Neural cell (in vitro differentiated cells): ENCODE measurements at regions not wholly inside any gene's neighbourhood (a gene's known extent, or its start where the extent isn't known, plus 50 kb on each side); places are given as distances from the start of the nearest gene placed in this dataset.

Source experiments
- H2AFZ ChIP-seq: fragments of 200-600, 300-800 bp; sonication (generic), shearing (Covaris generic); 2 replicates; pipeline ENCODE4 v1.6.0; 2014; ENCODE audit warnings: low read depth, mild to moderate bottlenecking, antibody characterized with exemption, low read length, moderate library complexity
- H3F3A ChIP-seq: fragments of 200-600 bp; shearing (Covaris generic); 2 replicates; pipeline ENCODE4 v1.6.1; 2016; ENCODE audit warnings: mild to moderate bottlenecking, moderate library complexity, mixed read lengths, antibody characterized with exemption, low read length; ENCODE audit not compliant: insufficient read depth, poor library complexity, severe bottlenecking
- H3K27ac ChIP-seq: fragments of 200-600, 300-800 bp; sonication (generic), shearing (Covaris generic); 2 replicates; pipeline ENCODE4 v1.5.1; 2014; ENCODE audit warnings: mild to moderate bottlenecking, low read length, moderate library complexity
- H3K27me3 ChIP-seq: fragments of 300-800, 200-600 bp; sonication (generic), shearing (Covaris generic); 2 replicates; pipeline ENCODE4 v1.6.0; 2014; ENCODE audit warnings: mild to moderate bottlenecking, low read depth, low read length, moderate library complexity; ENCODE audit not compliant: insufficient read depth
- H3K36me3 ChIP-seq: fragments of 300-800, 200-600 bp; sonication (generic), shearing (Covaris generic); 2 replicates; pipeline ENCODE4 v1.5.1; 2014; ENCODE audit warnings: mild to moderate bottlenecking, antibody characterized with exemption, low read length, moderate library complexity; ENCODE audit not compliant: insufficient read depth
- H3K4me2 ChIP-seq: fragments of 300-800, 200-600 bp; sonication (generic), shearing (Covaris generic); 2 replicates; pipeline ENCODE4 v1.6.0; 2014; ENCODE audit warnings: mild to moderate bottlenecking, low read length
- H3K4me3 ChIP-seq: fragments of 300-800, 200-600 bp; sonication (generic), shearing (Covaris generic); 2 replicates; pipeline ENCODE4 v1.5.1; 2014; ENCODE audit warnings: mild to moderate bottlenecking, low read length, moderate library complexity
- H3K79me2 ChIP-seq: fragments of 200-600 bp; shearing (Covaris generic); replicated peaks from 2 replicates; pipeline ENCODE4 v1.6.0; 2014; ENCODE audit warnings: mild to moderate bottlenecking, low read length, moderate library complexity; ENCODE audit not compliant: insufficient read depth
- H3K9ac ChIP-seq: fragments of 300-800, 200-600 bp; sonication (generic), shearing (Covaris generic); 2 replicates; pipeline ENCODE4 v1.6.1; 2016; ENCODE audit warnings: mild to moderate bottlenecking, low read length, mixed read lengths
- H3K9me2 ChIP-seq: fragments of 200-600 bp; shearing (Covaris generic); 2 replicates; pipeline ENCODE4 v1.6.1; 2016; ENCODE audit warnings: mild to moderate bottlenecking, low read length, mixed read lengths; ENCODE audit not compliant: insufficient read depth
- H3K9me3 ChIP-seq: fragments of 200-600, 300-800 bp; sonication (generic), shearing (Covaris generic); 2 replicates; pipeline ENCODE4 v1.6.1; 2016; ENCODE audit warnings: mild to moderate bottlenecking, mixed run types, low read length, moderate library complexity, mixed read lengths
- H4K20me1 ChIP-seq: fragments of 200-600 bp; shearing (Covaris generic); 2 replicates; pipeline ENCODE4 v1.6.1; 2016; ENCODE audit warnings: mild to moderate bottlenecking, mixed run types; ENCODE audit not compliant: insufficient read depth
- EP300 ChIP-seq: fragments of 450-650 bp; conservative IDR thresholded peaks from 2 replicates; pipeline ENCODE4 v1.6.1; 2014; ENCODE audit warnings: antibody characterized with exemption, mild to moderate bottlenecking, moderate library complexity; ENCODE audit not compliant: poor library complexity, severe bottlenecking
- EZH2 ChIP-seq: fragments of 200-600, 300-800 bp; shearing (Covaris generic), sonication (generic); IDR thresholded peaks from 2 replicates; pipeline ENCODE4 v1.6.1; 2014; ENCODE audit warnings: antibody characterized with exemption, low read length, borderline replicate concordance, mild to moderate bottlenecking; ENCODE audit not compliant: insufficient read depth, poor library complexity, severe bottlenecking
- MXI1 ChIP-seq: fragments of 450-650 bp; conservative IDR thresholded peaks from 2 replicates; pipeline ENCODE4 v1.6.1; 2014; ENCODE audit warnings: antibody characterized with exemption, mild to moderate bottlenecking; ENCODE audit not compliant: poor library complexity, severe bottlenecking
- POLR2AphosphoS5 ChIP-seq: IDR thresholded peaks from 2 replicates; pipeline ENCODE4 v1.6.1; 2012
- RAD21 ChIP-seq: fragments of 450-650 bp; conservative IDR thresholded peaks from 2 replicates; pipeline ENCODE4 v1.6.1; 2014; ENCODE audit warnings: antibody characterized with exemption, mild to moderate bottlenecking, moderate library complexity
- SMC3 ChIP-seq: fragments of 450-650 bp; conservative IDR thresholded peaks from 2 replicates; pipeline ENCODE4 v1.6.1; 2014; ENCODE audit warnings: antibody characterized with exemption, mild to moderate bottlenecking, moderate library complexity; ENCODE audit not compliant: poor library complexity
- TAF1 ChIP-seq: IDR thresholded peaks from 2 replicates; pipeline ENCODE4 v1.6.1; 2012; ENCODE audit warnings: low read depth
- TF ChIP-seq, protein P1 (sequence below): fragments of 450-650 bp; IDR thresholded peaks from 2 replicates; pipeline ENCODE4 v1.5.1; 2014; ENCODE audit warnings: antibody characterized with exemption, mild to moderate bottlenecking, moderate library complexity; ENCODE audit not compliant: poor library complexity, severe bottlenecking
- TF ChIP-seq, protein P2 (sequence below): IDR thresholded peaks from 2 replicates; pipeline ENCODE4 v1.6.1; 2012; ENCODE audit warnings: borderline replicate concordance

DNA sequence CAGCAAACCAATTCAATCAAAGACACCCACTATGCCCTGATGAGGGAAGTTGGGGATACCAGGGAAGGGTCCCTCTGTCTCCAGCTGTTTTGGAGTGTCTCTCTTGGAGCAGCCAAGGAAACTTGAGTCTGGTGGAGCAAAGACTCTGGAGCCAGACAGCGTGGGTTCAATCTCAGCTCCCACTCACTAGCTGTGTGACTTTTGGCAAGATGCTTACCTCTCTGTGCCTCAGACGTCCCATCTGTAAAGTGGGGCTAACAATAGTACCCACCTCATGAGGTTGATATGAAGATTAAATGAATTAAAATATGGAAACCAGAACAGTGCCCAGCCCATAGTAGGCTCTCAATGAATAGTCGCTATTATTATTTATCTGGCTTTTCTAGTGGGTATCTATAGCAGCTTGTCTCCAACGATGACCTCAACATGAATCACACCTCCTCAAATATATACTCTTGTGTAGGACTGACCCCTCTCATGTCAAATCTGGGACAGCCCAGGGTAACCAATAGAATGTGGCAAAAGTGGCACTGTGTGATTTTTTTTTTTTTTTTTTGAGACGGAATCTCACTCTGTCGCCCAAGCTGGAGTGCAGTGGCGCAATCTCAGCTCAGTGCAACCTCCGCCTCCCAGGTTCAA lies 99.2 kb upstream of the FOXP4 start:
- no peak overlapping the region for H3K4me2 ChIP-seq
- no peak overlapping the region for H3K27ac ChIP-seq
- no peaks in the 10 kb centered on the region for H3K27me3 ChIP-seq
- TF ChIP-seq EP300 = no peak
- TF ChIP-seq POLR2AphosphoS5 = no peak
- no peak for TF ChIP-seq TAF1
- TF ChIP-seq, protein P1, sequence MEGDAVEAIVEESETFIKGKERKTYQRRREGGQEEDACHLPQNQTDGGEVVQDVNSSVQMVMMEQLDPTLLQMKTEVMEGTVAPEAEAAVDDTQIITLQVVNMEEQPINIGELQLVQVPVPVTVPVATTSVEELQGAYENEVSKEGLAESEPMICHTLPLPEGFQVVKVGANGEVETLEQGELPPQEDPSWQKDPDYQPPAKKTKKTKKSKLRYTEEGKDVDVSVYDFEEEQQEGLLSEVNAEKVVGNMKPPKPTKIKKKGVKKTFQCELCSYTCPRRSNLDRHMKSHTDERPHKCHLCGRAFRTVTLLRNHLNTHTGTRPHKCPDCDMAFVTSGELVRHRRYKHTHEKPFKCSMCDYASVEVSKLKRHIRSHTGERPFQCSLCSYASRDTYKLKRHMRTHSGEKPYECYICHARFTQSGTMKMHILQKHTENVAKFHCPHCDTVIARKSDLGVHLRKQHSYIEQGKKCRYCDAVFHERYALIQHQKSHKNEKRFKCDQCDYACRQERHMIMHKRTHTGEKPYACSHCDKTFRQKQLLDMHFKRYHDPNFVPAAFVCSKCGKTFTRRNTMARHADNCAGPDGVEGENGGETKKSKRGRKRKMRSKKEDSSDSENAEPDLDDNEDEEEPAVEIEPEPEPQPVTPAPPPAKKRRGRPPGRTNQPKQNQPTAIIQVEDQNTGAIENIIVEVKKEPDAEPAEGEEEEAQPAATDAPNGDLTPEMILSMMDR = no peak
- TF ChIP-seq EZH2 = no peak
- TF ChIP-seq MXI1 = no peak
- TF ChIP-seq, protein P2, sequence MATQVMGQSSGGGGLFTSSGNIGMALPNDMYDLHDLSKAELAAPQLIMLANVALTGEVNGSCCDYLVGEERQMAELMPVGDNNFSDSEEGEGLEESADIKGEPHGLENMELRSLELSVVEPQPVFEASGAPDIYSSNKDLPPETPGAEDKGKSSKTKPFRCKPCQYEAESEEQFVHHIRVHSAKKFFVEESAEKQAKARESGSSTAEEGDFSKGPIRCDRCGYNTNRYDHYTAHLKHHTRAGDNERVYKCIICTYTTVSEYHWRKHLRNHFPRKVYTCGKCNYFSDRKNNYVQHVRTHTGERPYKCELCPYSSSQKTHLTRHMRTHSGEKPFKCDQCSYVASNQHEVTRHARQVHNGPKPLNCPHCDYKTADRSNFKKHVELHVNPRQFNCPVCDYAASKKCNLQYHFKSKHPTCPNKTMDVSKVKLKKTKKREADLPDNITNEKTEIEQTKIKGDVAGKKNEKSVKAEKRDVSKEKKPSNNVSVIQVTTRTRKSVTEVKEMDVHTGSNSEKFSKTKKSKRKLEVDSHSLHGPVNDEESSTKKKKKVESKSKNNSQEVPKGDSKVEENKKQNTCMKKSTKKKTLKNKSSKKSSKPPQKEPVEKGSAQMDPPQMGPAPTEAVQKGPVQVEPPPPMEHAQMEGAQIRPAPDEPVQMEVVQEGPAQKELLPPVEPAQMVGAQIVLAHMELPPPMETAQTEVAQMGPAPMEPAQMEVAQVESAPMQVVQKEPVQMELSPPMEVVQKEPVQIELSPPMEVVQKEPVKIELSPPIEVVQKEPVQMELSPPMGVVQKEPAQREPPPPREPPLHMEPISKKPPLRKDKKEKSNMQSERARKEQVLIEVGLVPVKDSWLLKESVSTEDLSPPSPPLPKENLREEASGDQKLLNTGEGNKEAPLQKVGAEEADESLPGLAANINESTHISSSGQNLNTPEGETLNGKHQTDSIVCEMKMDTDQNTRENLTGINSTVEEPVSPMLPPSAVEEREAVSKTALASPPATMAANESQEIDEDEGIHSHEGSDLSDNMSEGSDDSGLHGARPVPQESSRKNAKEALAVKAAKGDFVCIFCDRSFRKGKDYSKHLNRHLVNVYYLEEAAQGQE = no peak
- TF ChIP-seq SMC3 = no peak
- no peak for TF ChIP-seq RAD21
- no peaks in the 10 kb centered on the region for H3K9me2 ChIP-seq
- no peak overlapping the region for H3K9ac ChIP-seq
- no peaks in the 10 kb centered on the region for H3K79me2 ChIP-seq
- H3K4me3 ChIP-seq = no peak overlapping the region
- H3K9me3 ChIP-seq = no peaks in the 10 kb centered on the region
- no peaks in the 10 kb centered on the region for H3F3A ChIP-seq
- H4K20me1 ChIP-seq = no peaks in the 10 kb centered on the region
- H2AFZ ChIP-seq = no peak overlapping the region
- H3K36me3 ChIP-seq = no peaks in the 10 kb centered on the region

DNA sequence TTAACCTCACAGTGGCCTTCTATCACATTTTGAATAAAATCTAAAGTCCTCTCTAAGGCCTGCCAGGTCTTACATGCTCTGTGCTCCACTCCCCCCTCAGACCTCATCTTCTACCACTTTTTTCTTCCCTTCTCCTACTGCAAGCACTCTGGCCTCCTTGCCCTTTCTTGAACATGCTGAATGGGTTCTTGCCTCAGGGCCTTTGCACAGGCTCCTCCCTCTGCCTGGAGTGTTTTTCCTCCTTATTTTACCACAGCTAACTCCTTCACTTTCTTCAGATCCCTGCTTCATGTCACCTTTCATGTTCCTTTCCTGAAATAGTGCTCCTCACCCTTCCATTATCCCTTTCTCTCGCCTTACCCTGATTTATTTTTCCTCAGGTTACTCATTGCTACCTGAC lies 97.9 kb upstream of the FOXP4 start:
- TF ChIP-seq, protein P1 = no peak
- TF ChIP-seq EZH2 (no peak), SMC3 (no peak), EP300 (no peak), POLR2AphosphoS5 (no peak), MXI1 (no peak), TAF1 (no peak), RAD21 (no peak)
- TF ChIP-seq, protein P2 = no peak
- H3K9ac ChIP-seq = no peak overlapping the region
- no peak overlapping the region for H2AFZ ChIP-seq
- H3K27ac ChIP-seq = no peak overlapping the region
- H3F3A ChIP-seq = no peaks in the 10 kb centered on the region
- no peak overlapping the region for H3K4me2 ChIP-seq
- H4K20me1 ChIP-seq = no peaks in the 10 kb centered on the region
- no peaks in the 10 kb centered on the region for H3K27me3 ChIP-seq
- H3K9me3 ChIP-seq = no peaks in the 10 kb centered on the region
- no peak overlapping the region for H3K4me3 ChIP-seq
- no peaks in the 10 kb centered on the region for H3K36me3 ChIP-seq
- H3K79me2 ChIP-seq = no peaks in the 10 kb centered on the region
- no peaks in the 10 kb centered on the region for H3K9me2 ChIP-seq
